K562 (cell line): ENCODE measurements at regions not wholly inside any gene's neighbourhood (a gene's known extent, or its start where the extent isn't known, plus 50 kb on each side); places are given as distances from the start of the nearest gene placed in this dataset.

Source experiments
- ATAC-seq: fragments of 200-7000 bp; cut with Tn5 transposase; 3 replicates; pipeline ENCODE4 v1.9.1; 2020; ENCODE audit warnings: moderate library complexity
- BruUV-seq: library from RNA; stranded (reverse); fragments of 400-500 nt; replicated peaks from 2 replicates; lab custom pipeline; 2021; lab: Mats Ljungman, UMichigan
- CTCF ChIA-PET: fragments of 300-600 bp; formaldehyde crosslinking; extraction: SDS; loops from one replicate; lab custom pipeline; 2021; ENCODE audit warnings: low intra/inter-chr PET ratio; lab: Yijun Ruan, JAX
- POLR2A ChIA-PET: fragments of 300-600, 350-650 bp; sonication (Branson Sonifier 250); formaldehyde crosslinking; extraction: SDS; loops from one replicate; lab custom pipeline; 2021; ENCODE audit warnings: antibody characterized with exemption, inconsistent platforms; lab: Yijun Ruan, JAX
- DNase-seq, 4 experiments: peaks; one replicate each; pipeline versions ENCODE4 v3.0.0 to v3.0.0-alpha.2; 2011 to 2018; ENCODE audit warnings: low spot score in 3 of 4, mixed read lengths in 3 of 4; ENCODE audit errors: extremely low read depth in 1 of 4
- FAIRE-seq: peaks from 2 replicates; lab custom pipeline; 2011; peaks lifted over from hg19 to GRCh38; lab: Jason Lieb, UNC
- H2AFZ ChIP-seq: 2 replicates; pipeline ENCODE4 v1.6.0; 2011; ENCODE audit warnings: low read depth, low read length, control low read depth, inconsistent platforms
- H3K27ac ChIP-seq: fragments of 200-600 bp; 3 replicates; pipeline ENCODE4 v1.8.0; 2011; ENCODE audit warnings: low read depth, mild to moderate bottlenecking, control low read depth, inconsistent platforms, low read length, moderate library complexity, mixed read lengths; ENCODE audit errors: extremely low read depth
- H3K27me3 ChIP-seq, 2 experiments: fragments of 300-600 bp in 1 of 2; 2 replicates in 1 of 2; 3 replicates in 1 of 2; pipeline versions ENCODE4 v1.6.0 to v1.8.0; 2011; ENCODE audit warnings: inconsistent platforms in 2 of 2, low read length in 2 of 2, mild to moderate bottlenecking in 1 of 2, mixed read lengths in 1 of 2, moderate library complexity in 1 of 2; ENCODE audit not compliant: control insufficient read depth in 2 of 2, insufficient read depth in 2 of 2
- H3K36me3 ChIP-seq: fragments of 300-600 bp; 3 replicates; pipeline ENCODE4 v1.8.0; 2011; ENCODE audit warnings: mild to moderate bottlenecking, low read length, inconsistent platforms; ENCODE audit not compliant: control insufficient read depth, insufficient read depth
- H3K4me1 ChIP-seq, 2 experiments: fragments of 200-600 bp in 1 of 2; replicated peaks in 1 of 2; 2 replicates in 1 of 2; 3 replicates in 1 of 2; pipeline versions ENCODE4 v1.5.1 to v1.8.0; 2011; ENCODE audit warnings: inconsistent platforms in 2 of 2, low read length in 2 of 2, mild to moderate bottlenecking in 1 of 2, mixed read lengths in 1 of 2, moderate library complexity in 1 of 2; ENCODE audit not compliant: control insufficient read depth in 2 of 2, insufficient read depth in 2 of 2
- H3K4me2 ChIP-seq: 2 replicates; pipeline ENCODE4 v1.6.1; 2011; ENCODE audit warnings: low read length, control low read depth, inconsistent platforms, mixed read lengths; ENCODE audit not compliant: insufficient read depth
- H3K4me3 ChIP-seq: fragments of 200-600 bp; sonication (generic), shearing (Covaris generic); 2 replicates; pipeline ENCODE4 v1.5.1; 2016; ENCODE audit warnings: control low read depth, inconsistent platforms
- H3K79me2 ChIP-seq: fragments of 200-600 bp; 3 replicates; pipeline ENCODE4 v1.8.0; 2011; ENCODE audit warnings: low read length, inconsistent platforms; ENCODE audit not compliant: control insufficient read depth, insufficient read depth
- H3K9ac ChIP-seq, 2 experiments: 2 replicates each; pipeline versions ENCODE4 v1.6.0 to v1.6.1; 2011; ENCODE audit warnings: low read depth in 2 of 2, low read length in 2 of 2, control low read depth in 1 of 2, inconsistent platforms in 1 of 2, mild to moderate bottlenecking in 1 of 2, mixed read lengths in 1 of 2; ENCODE audit not compliant: insufficient read depth in 1 of 2
- H3K9me1 ChIP-seq: one replicate; pipeline ENCODE4 v1.6.0; 2011; ENCODE audit warnings: inconsistent platforms, mild to moderate bottlenecking, low read length, moderate library complexity; ENCODE audit not compliant: control insufficient read depth, insufficient read depth
- H3K9me3 ChIP-seq: replicated peaks from 2 replicates; pipeline ENCODE4 v1.5.1; 2011; ENCODE audit warnings: low read depth, low read length, inconsistent platforms; ENCODE audit not compliant: control insufficient read depth, insufficient read depth
- H4K20me1 ChIP-seq: replicated peaks from 2 replicates; pipeline ENCODE4 v1.6.1; 2011; ENCODE audit warnings: low read length, inconsistent platforms, mixed read lengths; ENCODE audit not compliant: control insufficient read depth, insufficient read depth
- CXXC5 ChIP-seq: fragments of 250-450 bp; sonication (Bioruptor Pico); IDR thresholded peaks from 2 replicates; pipeline ENCODE4 v1.8.0; 2022; ENCODE audit warnings: inconsistent platforms, mild to moderate bottlenecking, moderate library complexity
- GTF2E2 ChIP-seq: fragments of 200-800 bp; sonication (Bioruptor generic); IDR thresholded peaks from 2 replicates; pipeline ENCODE4 v1.6.1; 2016; ENCODE audit warnings: missing genetic modification characterization, missing compliant biosample characterization
- KHSRP ChIP-seq: fragments of 450-650 bp; IDR thresholded peaks from 2 replicates; pipeline ENCODE4 v1.6.1; 2017
- MAZ ChIP-seq, 2 experiments: fragments of 450-650 bp in 1 of 2; sonication (generic) in 1 of 2; formaldehyde crosslinking; IDR thresholded peaks in 1 of 2; conservative IDR thresholded peaks in 1 of 2; 2 replicates each; pipeline versions ENCODE4 v1.4.0 to v1.5.0; 2020; ENCODE audit warnings: mild to moderate bottlenecking in 1 of 2, missing genetic modification reagents in 1 of 2
- SNRNP70 ChIP-seq: fragments of 200-400 bp; formaldehyde crosslinking; optimal IDR thresholded peaks from 2 replicates; pipeline ENCODE3; 2017; ENCODE audit warnings: low read depth, low read length
- ZBTB40 ChIP-seq, 2 experiments: fragments of 450-650 bp in 1 of 2; sonication (generic) in 1 of 2; formaldehyde crosslinking in 1 of 2; IDR thresholded peaks; 2 replicates each; pipeline versions ENCODE4 v1.7.1 to v1.9.0; 2016 to 2022; ENCODE audit warnings: inconsistent platforms in 1 of 2, mild to moderate bottlenecking in 1 of 2, missing genetic modification reagents in 1 of 2
- ZBTB43 ChIP-seq: sonication (generic); formaldehyde crosslinking; IDR thresholded peaks from 2 replicates; pipeline ENCODE4 v1.8.0; 2023; ENCODE audit warnings: mild to moderate bottlenecking, missing genetic modification reagents
- ZNF133 ChIP-seq: fragments of 250-450 bp; sonication (Bioruptor Pico); IDR thresholded peaks from 2 replicates; pipeline ENCODE4 v1.4.0; 2020; ENCODE audit warnings: mild to moderate bottlenecking
- ZNF507 ChIP-seq: conservative IDR thresholded peaks from 2 replicates; pipeline ENCODE4 v1.6.1; 2017; ENCODE audit warnings: missing genetic modification characterization, missing compliant biosample characterization
- ZNF778 ChIP-seq: fragments of 450-650 bp; formaldehyde crosslinking; IDR thresholded peaks from 2 replicates; pipeline ENCODE4 v1.4.0; 2020; ENCODE audit warnings: mild to moderate bottlenecking, moderate library complexity
- in situ Hi-C: fragments of 300-500 bp; cut with MboI; formaldehyde crosslinking; loops from 4 replicates; pipeline ENCODE4 v1.15.0; 2018; ENCODE audit warnings: inconsistent platforms, mixed read lengths
- intact Hi-C: fragments of 100-400 bp; cut with micrococcal nuclease; formaldehyde crosslinking; loops from 2 replicates; pipeline ENCODE4 v1.14.2; 2022
- TF ChIP-seq, protein P1 (sequence below): fragments of 450-650 bp; formaldehyde crosslinking; IDR thresholded peaks from 2 replicates; pipeline ENCODE4 v1.4.0; 2020; ENCODE audit warnings: mild to moderate bottlenecking, mixed read lengths

DNA sequence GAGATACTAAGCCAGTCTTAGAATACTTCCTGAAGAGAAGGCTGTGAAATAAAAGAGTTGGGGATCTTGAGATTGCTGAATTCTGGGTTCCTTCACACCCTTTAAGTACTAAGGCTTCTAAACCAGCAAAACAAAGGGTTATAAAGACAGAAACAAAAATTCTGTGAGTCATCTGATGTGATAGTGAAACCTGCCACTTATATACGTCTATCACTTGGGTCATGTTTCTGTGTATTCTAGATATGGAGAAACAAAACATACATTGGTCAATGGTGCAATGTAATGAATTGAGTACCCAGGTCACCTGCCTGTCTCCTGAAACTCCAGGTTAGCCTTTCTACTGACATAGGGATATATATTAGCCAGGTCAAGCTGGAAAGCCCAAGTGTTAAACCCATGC is 319.3 kb upstream of the GRAMD2B start (continued):
- TF ChIP-seq ZBTB43 (no peak), MAZ (CRISPR knock-in tag; conservative IDR thresholded peaks at IDR 0.05 in 1 of 2, IDR thresholded peaks at IDR 0.05 in 1 of 2) (no peak), GTF2E2 (tag) (no peak)

DNA sequence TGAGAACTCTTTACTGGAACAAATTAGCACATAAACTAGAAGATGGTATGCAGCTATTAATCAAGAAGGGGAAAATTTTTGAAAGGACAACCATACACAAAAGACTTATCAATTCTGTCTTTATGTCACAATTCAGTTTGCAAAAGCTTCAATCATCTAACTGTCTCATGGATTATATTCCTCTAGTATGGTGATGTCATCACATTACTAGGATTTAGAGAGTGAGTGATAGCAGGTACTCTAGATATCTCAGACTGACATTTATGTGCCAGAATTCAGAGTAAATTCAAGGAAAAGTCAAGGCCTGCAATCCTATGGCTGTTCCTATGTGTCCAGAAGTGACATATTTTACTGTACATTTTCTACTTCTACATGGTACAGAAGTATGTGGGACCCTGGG is 318.9 kb upstream of the GRAMD2B start:
- ATAC-seq (no peak), DNase-seq (no peak), FAIRE-seq (no peak)
- Histone ChIP-seq H3K79me2 (no peaks in the 10 kb centered on the region), H3K9me3 (no peaks in the 10 kb centered on the region), H2AFZ (no peak overlapping the region), H3K4me2 (no peak overlapping the region), H3K4me3 (no peak overlapping the region), H3K9ac (no peak overlapping the region), H3K27me3 (no peaks in the 10 kb centered on the region), H3K9me1 (no peaks in the 10 kb centered on the region), H3K27ac (no peak overlapping the region), H3K4me1 (no peaks in the 10 kb centered on the region), H3K36me3 (no peaks in the 10 kb centered on the region), H4K20me1 (no peaks in the 10 kb centered on the region)
- intact Hi-C loops (no loop called here), in situ Hi-C loops (no loop called here)
- POLR2A ChIA-PET = no interaction called here
- no TSS peak for BruUV-seq
- CTCF ChIA-PET = no interaction called here
- TF ChIP-seq ZBTB40 (IDR thresholded peaks at IDR 0.05) (no peak), ZBTB40 (CRISPR knock-in tag; IDR thresholded peaks at IDR 0.05) (no peak), SNRNP70 (no peak), ZNF507 (no peak), CXXC5 (CRISPR knock-in tag) (no peak), ZNF133 (CRISPR knock-in tag) (no peak), KHSRP (no peak), ZNF778 (CRISPR knock-in tag) (no peak)
- TF ChIP-seq, protein P1, sequence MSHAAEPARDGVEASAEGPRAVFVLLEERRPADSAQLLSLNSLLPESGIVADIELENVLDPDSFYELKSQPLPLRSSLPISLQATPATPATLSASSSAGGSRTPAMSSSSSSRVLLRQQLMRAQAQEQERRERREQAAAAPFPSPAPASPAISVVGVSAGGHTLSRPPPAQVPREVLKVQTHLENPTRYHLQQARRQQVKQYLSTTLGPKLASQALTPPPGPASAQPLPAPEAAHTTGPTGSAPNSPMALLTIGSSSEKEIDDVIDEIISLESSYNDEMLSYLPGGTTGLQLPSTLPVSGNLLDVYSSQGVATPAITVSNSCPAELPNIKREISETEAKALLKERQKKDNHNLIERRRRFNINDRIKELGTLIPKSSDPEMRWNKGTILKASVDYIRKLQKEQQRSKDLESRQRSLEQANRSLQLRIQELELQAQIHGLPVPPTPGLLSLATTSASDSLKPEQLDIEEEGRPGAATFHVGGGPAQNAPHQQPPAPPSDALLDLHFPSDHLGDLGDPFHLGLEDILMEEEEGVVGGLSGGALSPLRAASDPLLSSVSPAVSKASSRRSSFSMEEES (CRISPR knock-in tag) = no peak
